ENCODE measurements at regions not wholly inside any gene's neighbourhood (a gene's known extent, or its start where the extent isn't known, plus 50 kb on each side); places are given as distances from the start of the nearest gene placed in this dataset.
"Not testable (repeated sequence)": the region's sequence is repeated elsewhere in the genome, so short reads cannot be mapped to it uniquely, and the experiment has no call there.

DNA sequence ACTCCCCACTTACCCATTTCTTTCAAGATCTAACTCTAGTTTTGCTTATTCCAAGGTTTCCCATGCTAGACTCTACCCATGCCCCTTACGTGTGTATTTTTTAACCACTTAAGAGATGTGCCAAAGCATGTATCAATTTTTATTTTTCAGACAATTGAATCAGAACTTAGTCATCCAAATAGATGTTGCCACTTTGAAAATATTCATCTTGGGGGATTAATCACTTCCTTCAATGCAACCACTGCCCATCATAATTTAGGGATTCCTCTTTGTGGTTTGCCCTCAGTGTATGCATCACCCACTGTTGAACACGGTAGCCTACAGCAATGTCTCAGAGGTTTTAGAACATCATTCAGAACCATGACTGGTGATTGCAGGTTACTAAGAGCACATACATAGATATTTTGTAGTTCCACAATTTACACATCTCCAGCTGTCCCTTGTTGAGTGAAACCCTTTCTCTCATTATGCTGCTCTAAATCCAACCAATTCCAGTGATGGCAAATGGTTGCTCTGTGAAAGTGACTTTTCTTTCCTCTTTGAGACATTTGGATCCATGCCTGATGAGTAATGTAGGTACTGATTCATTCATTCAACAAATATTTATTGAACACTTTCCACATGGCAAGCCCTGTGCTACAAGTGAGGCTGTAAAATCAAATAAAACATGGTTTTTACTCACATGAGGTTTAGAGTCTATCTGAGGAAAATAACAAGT is 60.6 kb upstream of the SERP2 start:
- DNase-seq, result no peak

DNA sequence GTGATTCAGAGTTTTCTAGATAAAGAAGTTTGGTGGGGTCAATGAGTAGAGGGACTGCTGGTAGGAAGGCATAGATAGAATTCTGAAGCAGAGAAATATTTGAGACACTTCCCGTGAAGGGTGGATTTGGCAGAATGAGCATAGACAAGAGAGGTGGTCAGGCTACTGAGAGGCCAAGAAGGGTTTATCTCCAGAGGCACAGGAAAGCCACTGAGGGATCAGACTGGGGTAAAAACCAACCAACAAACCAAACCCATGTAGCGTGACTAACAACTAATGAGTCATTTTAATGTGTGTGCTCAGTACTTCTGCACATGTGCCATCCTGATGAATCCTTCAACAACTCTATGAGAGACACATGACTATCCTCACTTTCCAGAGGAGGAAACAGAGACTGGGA is 60.0 kb upstream of the SERP2 start:
- no peak for DNase-seq

DNA sequence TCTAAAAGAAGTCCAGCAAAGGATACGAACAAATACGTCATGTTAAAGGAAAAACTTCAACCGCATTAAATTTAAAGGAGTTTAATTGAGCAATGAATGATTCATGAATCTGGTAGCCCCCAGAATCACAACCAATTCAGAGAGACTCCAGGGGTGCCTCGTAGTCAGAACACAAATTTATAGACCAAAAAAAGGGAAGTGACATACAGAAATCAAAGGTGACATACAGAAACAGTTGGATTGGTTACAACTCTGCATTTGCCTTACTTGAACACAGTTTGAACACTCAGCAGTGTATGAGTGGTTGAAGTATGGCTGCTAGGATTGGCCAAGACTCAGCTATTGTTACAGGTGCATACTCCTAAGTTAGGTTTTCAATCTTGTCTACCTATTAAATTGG is 59.5 kb upstream of the SERP2 start:
- DNase-seq, result not testable (repeated sequence)

DNA sequence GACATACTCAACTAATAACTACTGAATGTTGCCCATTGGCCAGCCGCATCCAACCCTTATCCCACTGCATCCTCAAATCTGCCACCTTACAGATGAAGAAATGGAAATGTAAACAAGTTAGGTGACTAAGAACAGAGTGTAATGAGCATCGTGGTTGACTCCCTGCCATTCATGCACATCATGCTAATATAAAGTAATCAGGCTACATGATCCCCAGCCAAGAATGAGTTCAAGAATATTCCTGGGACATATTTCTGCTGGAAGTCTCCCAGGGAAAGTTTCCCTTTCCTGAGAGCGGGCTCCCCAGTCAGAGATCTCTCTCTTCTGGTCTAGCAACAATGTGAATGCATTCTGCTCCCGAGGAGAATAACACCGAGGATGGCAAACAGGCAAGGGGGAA is 55.9 kb upstream of the SERP2 start:
- no peak for DNase-seq

DNA sequence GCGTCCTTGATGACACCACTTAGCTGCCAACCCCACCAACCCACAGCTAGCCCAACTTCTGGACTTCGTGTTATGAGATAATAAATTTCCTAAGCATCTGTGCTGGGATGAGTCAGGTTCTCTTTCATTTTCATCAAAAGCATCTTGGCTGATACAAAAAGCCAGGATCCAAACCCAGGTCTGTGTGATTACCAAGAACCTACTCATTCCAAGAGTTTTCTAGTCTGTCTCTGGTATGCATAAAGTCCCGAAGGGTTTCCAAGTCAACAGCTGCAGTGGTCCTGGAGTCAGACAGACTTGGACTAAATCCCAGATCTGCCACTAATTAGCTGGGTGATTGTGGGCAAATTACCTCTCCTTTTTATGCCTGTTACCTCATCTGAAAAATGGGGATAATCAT is 55.5 kb upstream of the SERP2 start:
- no peak for DNase-seq

DNA sequence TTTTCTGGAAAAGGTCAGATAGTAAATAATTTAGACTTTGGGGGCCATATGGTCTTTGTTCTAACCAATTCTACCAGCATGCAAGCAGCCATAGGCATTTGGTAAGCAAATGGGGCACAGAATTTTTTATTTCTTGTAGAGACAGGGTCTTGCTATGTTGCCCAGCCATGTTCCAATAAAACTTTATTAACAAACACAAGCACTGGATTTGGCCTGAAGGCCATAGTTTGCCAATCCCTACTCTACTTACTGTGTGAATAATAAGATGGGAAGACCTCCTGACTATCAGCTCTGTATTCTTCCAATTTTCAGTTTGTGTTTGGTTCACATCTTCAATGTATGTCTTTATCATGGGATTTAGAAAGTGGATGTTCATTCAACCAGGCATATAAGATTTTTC is 53.0 kb upstream of the SERP2 start:
- no peak for DNase-seq

DNA sequence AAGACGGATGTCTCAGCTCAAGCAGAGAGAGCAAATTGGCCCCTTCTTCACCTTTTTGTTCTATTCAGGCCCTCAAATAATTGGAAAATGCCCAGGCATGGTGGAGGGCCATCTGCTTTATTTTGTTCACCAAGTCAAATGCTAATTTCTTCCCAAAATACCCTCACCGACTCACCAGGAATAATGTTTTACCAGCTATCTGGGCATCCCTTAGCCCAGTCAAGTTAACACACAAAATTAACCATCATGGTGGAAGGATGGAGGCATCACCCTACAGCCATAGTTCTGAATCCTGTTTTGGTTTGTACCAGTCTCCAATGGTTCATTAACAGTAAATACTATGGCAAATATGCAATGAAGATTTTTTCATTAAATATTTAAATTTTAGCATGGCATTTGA is 51.7 kb upstream of the SERP2 start:
- no peak for DNase-seq

DNA sequence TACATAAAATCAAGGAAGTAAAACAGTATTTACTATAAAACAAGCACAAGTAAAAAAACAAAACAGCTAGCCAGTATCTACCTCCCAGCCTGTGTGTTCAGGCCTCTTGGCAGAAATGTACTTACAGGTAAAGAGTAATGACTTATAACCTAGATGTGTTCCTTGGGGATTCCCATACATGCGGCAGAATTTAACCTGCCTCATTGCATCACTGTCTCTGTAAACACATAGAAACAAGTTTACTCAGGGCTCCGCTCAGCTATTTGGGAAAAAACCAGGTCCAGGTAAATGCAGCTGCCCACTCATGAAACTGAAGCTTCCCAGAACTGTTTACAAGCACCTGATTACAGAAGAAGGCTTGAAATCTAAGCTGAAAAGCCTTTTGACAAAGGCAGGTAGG is 50.7 kb upstream of the SERP2 start:
- DNase-seq, result no peak

DNA sequence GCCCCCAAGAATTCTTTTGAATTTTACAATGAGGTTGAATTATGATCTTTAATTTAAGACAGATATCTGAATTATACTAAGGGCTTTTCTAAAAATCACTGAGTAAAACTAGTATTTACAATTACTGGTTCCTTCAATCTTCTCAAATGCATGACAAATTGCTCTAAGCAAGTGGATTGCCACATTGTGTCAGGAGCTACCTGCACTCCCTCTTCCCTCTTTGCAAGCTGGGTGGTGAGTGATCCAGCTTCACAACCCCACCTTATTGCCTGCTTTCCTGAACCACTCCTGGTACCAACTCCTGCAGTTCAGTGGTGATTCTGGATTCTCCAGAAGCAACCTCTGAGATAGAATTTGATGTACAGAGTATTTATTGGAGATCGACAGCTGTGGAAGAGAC is 49.9 kb upstream of the SERP2 start:
- no peak for DNase-seq

All from NCI-H526 (cell line).